Neuronal stem cell (in vitro differentiated cells): ENCODE measurements at regions not wholly inside any gene's neighbourhood (a gene's known extent, or its start where the extent isn't known, plus 50 kb on each side); places are given as distances from the start of the nearest gene placed in this dataset.

Experiments used
- DNase-seq: peaks from one replicate; pipeline ENCODE4 v3.0.0-alpha.2; 2013; ENCODE audit warnings: low spot score
- H2AFZ ChIP-seq: one replicate; pipeline ENCODE4 v1.6.1; 2013; ENCODE audit warnings: mild to moderate bottlenecking, low read length, inconsistent platforms
- H2AK5ac ChIP-seq: 2 replicates; pipeline ENCODE4 v1.6.1; 2013; ENCODE audit warnings: low read depth, mild to moderate bottlenecking, inconsistent platforms, low read length, moderate library complexity, mixed read lengths
- H2BK120ac ChIP-seq: 2 replicates; pipeline ENCODE4 v1.6.1; 2013; ENCODE audit warnings: low read depth, mild to moderate bottlenecking, inconsistent platforms, low read length, moderate library complexity, mixed read lengths
- H2BK12ac ChIP-seq: one replicate; pipeline ENCODE4 v1.6.1; 2013; ENCODE audit warnings: low read length, inconsistent platforms
- H2BK15ac ChIP-seq: 2 replicates; pipeline ENCODE4 v1.6.1; 2013; ENCODE audit warnings: mild to moderate bottlenecking, low read length, inconsistent platforms, mixed read lengths
- H2BK5ac ChIP-seq: one replicate; pipeline ENCODE4 v1.6.1; 2013; ENCODE audit warnings: inconsistent platforms, mild to moderate bottlenecking, low read length, moderate library complexity
- H3K14ac ChIP-seq: one replicate; pipeline ENCODE4 v1.6.1; 2013; ENCODE audit warnings: low read length, inconsistent platforms
- H3K18ac ChIP-seq: 2 replicates; pipeline ENCODE4 v1.6.1; 2013; ENCODE audit warnings: low read length, inconsistent platforms
- H3K23ac ChIP-seq: 2 replicates; pipeline ENCODE4 v1.6.1; 2013; ENCODE audit warnings: low read depth, mild to moderate bottlenecking, mixed read lengths, low read length, inconsistent platforms; ENCODE audit not compliant: poor library complexity
- H3K27ac ChIP-seq: replicated peaks from 3 replicates; pipeline ENCODE4 v1.5.1; 2013; ENCODE audit warnings: low read length, inconsistent platforms
- H3K27me3 ChIP-seq, 3 experiments: 2 replicates each; pipeline ENCODE4 v1.6.1; 2013; ENCODE audit warnings: low read length in 3 of 3, mild to moderate bottlenecking in 2 of 3, inconsistent platforms in 1 of 3, low read depth in 1 of 3, mixed read lengths in 1 of 3, moderate library complexity in 1 of 3; ENCODE audit not compliant: control insufficient read depth in 3 of 3, insufficient read depth in 3 of 3
- H3K36me3 ChIP-seq, 2 donors: replicated peaks in 1 of 2; 2 replicates each; pipeline ENCODE4 v1.6.1; 2013; ENCODE audit warnings: low read length in 2 of 2; ENCODE audit not compliant: control insufficient read depth in 2 of 2, insufficient read depth in 2 of 2
- H3K4ac ChIP-seq: 2 replicates; pipeline ENCODE4 v1.6.1; 2013; ENCODE audit warnings: inconsistent platforms, mild to moderate bottlenecking, low read length, moderate library complexity
- H3K4me1 ChIP-seq, 2 donors: 1 replicate in 1 of 2; 2 replicates in 1 of 2; pipeline ENCODE4 v1.6.1; 2013; ENCODE audit warnings: low read length in 2 of 2, low read depth in 1 of 2; ENCODE audit not compliant: control insufficient read depth in 2 of 2, insufficient read depth in 1 of 2
- H3K4me2 ChIP-seq: one replicate; pipeline ENCODE4 v1.6.1; 2013; ENCODE audit warnings: mild to moderate bottlenecking, low read length, inconsistent platforms; ENCODE audit not compliant: insufficient read depth, poor library complexity, severe bottlenecking
- H3K4me3 ChIP-seq, 2 donors: 2 replicates each; pipeline ENCODE4 v1.5.1; 2013; ENCODE audit warnings: low read length in 2 of 2, mild to moderate bottlenecking in 2 of 2, inconsistent platforms in 1 of 2, moderate library complexity in 1 of 2
- H3K79me1 ChIP-seq: one replicate; pipeline ENCODE4 v1.6.1; 2013; ENCODE audit warnings: low read depth, mild to moderate bottlenecking, inconsistent platforms, low read length, moderate library complexity
- H3K9ac ChIP-seq: one replicate; pipeline ENCODE4 v1.6.1; 2013; ENCODE audit warnings: mild to moderate bottlenecking, low read depth, low read length, inconsistent platforms; ENCODE audit not compliant: poor library complexity
- H3K9me3 ChIP-seq, 2 donors: replicated peaks in 1 of 2; 2 replicates each; pipeline versions ENCODE3 to v1.6.1; 2013; ENCODE audit warnings: low read length in 2 of 2, mild to moderate bottlenecking in 2 of 2, inconsistent platforms in 1 of 2, low read depth in 1 of 2, mixed read lengths in 1 of 2, moderate library complexity in 1 of 2; ENCODE audit not compliant: control insufficient read depth in 2 of 2, insufficient read depth in 1 of 2
- H4K8ac ChIP-seq: one replicate; pipeline ENCODE4 v1.6.1; 2013; ENCODE audit warnings: low read depth, mild to moderate bottlenecking, inconsistent platforms, low read length, moderate library complexity
- H4K91ac ChIP-seq: one replicate; pipeline ENCODE4 v1.6.1; 2013; ENCODE audit warnings: low read length, low read depth, mild to moderate bottlenecking, inconsistent platforms; ENCODE audit not compliant: poor library complexity
- WGBS, 2 donors: extraction: QIAGEN DNeasy Blood & Tissue Kit; methylation state at CpG; one replicate each; pipeline ENCODE4 v1.1.7; 2013; ENCODE audit warnings: missing lambda C conversion rate in 2 of 2, mixed read lengths in 1 of 2; ENCODE audit not compliant: insufficient read length in 2 of 2, insufficient replicate concordance in 1 of 2; ENCODE audit errors: extremely low coverage in 2 of 2; 5-methylcytosine and 5-hydroxymethylcytosine counted together

DNA sequence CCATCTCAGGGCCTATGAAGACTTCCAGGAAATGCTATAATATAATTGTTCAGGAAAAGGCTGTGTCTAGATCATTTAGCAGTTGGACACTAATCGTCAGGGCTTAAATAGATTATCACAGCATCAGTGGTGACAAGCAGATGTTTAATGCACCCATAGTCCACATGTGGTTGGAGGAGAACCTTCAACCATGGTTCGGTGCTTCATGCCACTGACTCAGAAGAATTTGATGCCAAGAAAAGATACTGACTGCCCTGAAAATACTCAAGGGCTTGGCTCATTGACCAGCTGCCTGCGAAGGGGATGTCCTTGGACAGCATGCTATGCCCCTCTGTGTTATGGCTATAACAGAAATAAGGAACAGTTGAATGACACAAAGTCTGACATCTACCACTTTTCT is 175.7 kb downstream of the HHIPL2 start:
- Histone ChIP-seq H2BK12ac (no peak overlapping the region), H2AFZ (no peak overlapping the region), H3K9ac (no peak overlapping the region), H4K91ac (no peak overlapping the region), H3K79me1 (no peaks in the 10 kb centered on the region), H4K8ac (no peak overlapping the region), H2AK5ac (no peak overlapping the region), H2BK15ac (no peak overlapping the region), H3K14ac (no peak overlapping the region), H3K4ac (no peak overlapping the region), H3K4me1 (no peaks in the 10 kb centered on the region), H3K18ac (no peak overlapping the region), H3K27ac (no peak overlapping the region), H2BK5ac (no peak overlapping the region), H3K36me3 (no peaks in the 10 kb centered on the region), H2BK120ac (no peak overlapping the region), H3K4me3 (no peak overlapping the region), H3K4me2 (no peak overlapping the region), H3K27me3 (no peaks in the 10 kb centered on the region), H3K23ac (no peak overlapping the region), H3K9me3 (peaks cover 0 to 1% of the 10 kb centered on the region in 2 donors)
- WGBS, 2 donors, result no CpG with 5 or more reads among the region's 3 CpGs
- DNase-seq, result no peak

DNA sequence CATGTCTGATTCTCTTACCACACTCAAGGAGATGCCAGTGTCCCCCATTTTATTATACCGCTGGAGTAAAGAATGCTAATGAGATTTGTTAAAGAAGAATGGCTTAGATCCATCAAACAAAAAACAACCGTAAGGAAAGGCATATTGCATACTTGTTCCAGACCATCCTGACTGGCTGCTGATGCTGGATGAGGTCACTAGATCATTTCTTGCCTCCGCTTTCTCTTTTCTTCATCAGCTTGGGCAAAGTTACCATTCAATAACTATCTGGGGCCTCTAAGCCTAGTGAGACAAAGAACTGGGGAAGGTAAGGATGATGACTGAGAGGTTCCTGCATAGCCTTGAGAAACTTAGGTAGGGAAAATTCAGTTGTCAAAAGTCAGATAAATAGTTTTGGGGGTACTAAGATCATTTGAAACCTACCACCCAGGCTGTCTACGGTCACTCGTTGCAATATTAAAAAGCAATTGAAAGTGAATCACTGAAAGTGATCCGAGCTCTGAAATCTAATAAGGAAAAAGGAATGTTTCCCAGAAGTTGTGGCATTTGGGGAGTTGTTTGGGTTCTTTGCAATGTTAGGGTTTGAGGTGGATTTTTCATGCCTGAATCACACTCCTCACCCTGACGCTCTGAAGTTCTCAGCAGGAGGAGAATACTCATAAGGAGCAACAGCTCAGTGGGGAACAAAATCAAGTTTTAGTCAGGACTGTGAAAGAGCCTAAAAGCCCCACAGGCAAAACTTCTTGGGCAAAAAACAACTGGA is 176.8 kb downstream of the HHIPL2 start:
- no CpG with 5 or more reads among the region's 7 CpGs for WGBS, 2 donors

DNA sequence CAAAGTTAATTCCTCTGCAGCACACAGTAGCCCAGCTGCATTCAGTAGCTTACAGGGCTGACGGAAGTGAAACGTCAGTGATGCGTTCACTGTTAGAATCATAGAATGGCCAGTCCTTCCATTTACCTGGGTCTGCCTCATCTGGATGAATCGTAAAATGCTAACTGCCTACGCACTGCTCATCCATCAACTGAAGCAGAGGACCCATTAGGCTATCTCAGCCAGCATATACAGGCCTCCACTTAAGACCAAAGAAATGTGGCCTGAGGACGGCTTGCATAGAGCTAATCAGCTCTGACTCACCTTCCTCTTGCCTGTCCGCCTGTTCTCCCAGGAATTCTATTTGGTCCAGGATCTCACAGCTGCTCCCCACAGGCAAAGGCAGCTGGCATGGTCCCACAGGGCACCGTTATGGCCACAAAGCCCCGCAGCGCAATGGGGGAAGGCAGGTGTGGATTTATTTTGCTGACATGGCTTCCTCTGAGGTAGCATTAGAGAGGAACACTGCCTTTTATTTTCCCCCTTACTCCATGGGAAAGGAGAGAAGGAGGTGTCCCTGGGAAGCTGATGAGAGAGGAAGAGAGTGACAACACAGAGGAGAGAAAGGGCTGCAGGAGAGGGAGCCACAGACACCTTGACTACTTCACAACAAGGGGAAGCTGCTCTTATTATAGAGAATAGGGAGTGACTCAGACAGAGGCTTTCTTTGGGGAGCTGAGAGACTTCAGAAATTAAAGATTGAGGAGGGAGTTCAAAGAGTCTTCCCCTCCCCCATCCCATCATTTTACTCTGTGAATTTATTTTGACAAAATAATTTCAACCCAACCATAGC is 177.6 kb downstream of the HHIPL2 start:
- Histone ChIP-seq H4K8ac (no peak overlapping the region), H3K4me1 (no peaks in the 10 kb centered on the region), H3K18ac (peak overlapping the region; percentile 32), H3K4me3 (no peak overlapping the region), H3K23ac (no peak overlapping the region), H2BK12ac (no peak overlapping the region), H3K27ac (no peak overlapping the region), H2BK15ac (no peak overlapping the region), H2BK120ac (no peak overlapping the region), H2BK5ac (no peak overlapping the region), H2AFZ (no peak overlapping the region), H3K27me3 (no peaks in the 10 kb centered on the region), H3K79me1 (no peaks in the 10 kb centered on the region), H3K36me3 (no peaks in the 10 kb centered on the region), H3K4me2 (no peak overlapping the region), H3K9ac (no peak overlapping the region), H4K91ac (no peak overlapping the region), H2AK5ac (no peak overlapping the region), H3K14ac (no peak overlapping the region), H3K4ac (no peak overlapping the region), H3K9me3 (peaks cover 0 to 1% of the 10 kb centered on the region in 2 donors)
- no peak for DNase-seq
- WGBS, 2 donors, result no CpG with 5 or more reads among the region's 10 CpGs

More for the DNA sequence above, 176.8 kb downstream of the HHIPL2 start:
- no peak overlapping the region for H3K9ac ChIP-seq
- H2BK120ac ChIP-seq, result no peak overlapping the region
- no peak overlapping the region for H3K23ac ChIP-seq
- no peak overlapping the region for H3K14ac ChIP-seq
- H2BK5ac ChIP-seq, result no peak overlapping the region
- H3K27ac ChIP-seq, result no peak overlapping the region
- no peaks in the 10 kb centered on the region for H3K27me3 ChIP-seq
- no peak overlapping the region for H2AK5ac ChIP-seq
- H3K4me3 ChIP-seq, result no peak overlapping the region
- no peak overlapping the region for H2AFZ ChIP-seq
- no peak overlapping the region for H3K18ac ChIP-seq
- H2BK15ac ChIP-seq, result no peak overlapping the region
- H3K9me3 ChIP-seq, result peaks cover 0 to 1% of the 10 kb centered on the region in 2 donors
- H3K36me3 ChIP-seq, result no peaks in the 10 kb centered on the region
- no peak overlapping the region for H4K91ac ChIP-seq
- H3K79me1 ChIP-seq, result no peaks in the 10 kb centered on the region
- no peak overlapping the region for H2BK12ac ChIP-seq
- H3K4ac ChIP-seq, result no peak overlapping the region
- no peaks in the 10 kb centered on the region for H3K4me1 ChIP-seq
- DNase-seq, result no peak
- no peak overlapping the region for H4K8ac ChIP-seq
- H3K4me2 ChIP-seq, result no peak overlapping the region

DNA sequence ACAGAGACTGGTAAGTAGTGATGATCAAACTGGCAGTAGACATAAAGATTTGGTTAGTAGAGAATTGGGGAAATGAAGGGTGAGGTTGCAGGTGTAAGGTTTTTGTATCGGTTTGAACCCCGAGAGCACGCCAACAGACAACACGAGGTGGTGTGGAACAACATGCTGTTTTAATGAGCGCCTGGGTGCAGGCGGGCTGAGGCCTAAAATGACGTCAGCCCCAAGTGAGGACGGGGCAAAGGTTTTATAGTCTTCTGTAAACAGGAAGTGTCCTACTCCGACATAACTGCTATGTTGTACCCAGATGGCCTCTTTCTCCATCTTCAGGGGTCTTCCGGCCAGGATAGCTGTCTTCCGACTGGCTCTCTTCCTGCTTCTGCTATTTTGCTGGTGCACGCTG is 178.8 kb downstream of the HHIPL2 start:
- Histone ChIP-seq H2BK5ac (no peak overlapping the region), H2AFZ (no peak overlapping the region), H4K91ac (no peak overlapping the region), H3K23ac (no peak overlapping the region), H3K14ac (no peak overlapping the region), H2BK12ac (no peak overlapping the region), H2AK5ac (no peak overlapping the region), H3K36me3 (no peaks in the 10 kb centered on the region), H3K27me3 (no peaks in the 10 kb centered on the region), H3K4me3 (no peak overlapping the region), H3K27ac (no peak overlapping the region), H2BK15ac (no peak overlapping the region), H3K9me3 (peaks cover 0 to 1% of the 10 kb centered on the region in 2 donors), H3K4me1 (no peaks in the 10 kb centered on the region), H2BK120ac (no peak overlapping the region), H3K18ac (no peak overlapping the region), H3K79me1 (no peaks in the 10 kb centered on the region), H3K4ac (no peak overlapping the region), H4K8ac (no peak overlapping the region), H3K4me2 (no peak overlapping the region), H3K9ac (no peak overlapping the region)
- no peak for DNase-seq
- 100% methylated on average over 1 of the region's 12 CpGs; no CpG with 5 or more reads in 1 of the 2 donors for WGBS, 2 donors
